HK-2 (cell line): ENCODE measurements at regions not wholly inside any gene's neighbourhood (a gene's known extent, or its start where the extent isn't known, plus 50 kb on each side); places are given as distances from the start of the nearest gene placed in this dataset.

ENCODE experiments used
- DNase-seq: peaks from one replicate; pipeline ENCODE4 v3.0.0-alpha.2; 2018; ENCODE audit not compliant: unreplicated experiment

DNA sequence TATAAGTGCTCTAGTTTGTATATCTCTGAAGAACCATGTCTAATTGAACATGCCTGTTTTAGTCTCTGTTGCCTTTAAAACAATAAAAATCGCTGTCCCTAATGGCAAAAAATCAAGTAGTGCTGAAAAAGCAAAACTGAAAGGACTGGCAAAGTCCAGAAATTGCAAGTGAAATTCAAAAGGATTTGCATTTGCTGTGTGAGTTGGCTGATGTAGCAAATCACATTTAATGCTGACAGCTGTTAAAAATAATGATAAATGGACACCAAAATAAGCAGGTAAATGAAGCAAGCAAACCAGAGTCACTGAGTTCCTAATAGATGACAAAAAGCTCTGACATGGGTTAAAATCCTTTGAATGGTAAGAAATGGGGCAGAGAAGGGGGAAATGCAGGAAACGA lies 874.1 kb downstream of the GRM8 start:
- DNase-seq, result no peak

DNA sequence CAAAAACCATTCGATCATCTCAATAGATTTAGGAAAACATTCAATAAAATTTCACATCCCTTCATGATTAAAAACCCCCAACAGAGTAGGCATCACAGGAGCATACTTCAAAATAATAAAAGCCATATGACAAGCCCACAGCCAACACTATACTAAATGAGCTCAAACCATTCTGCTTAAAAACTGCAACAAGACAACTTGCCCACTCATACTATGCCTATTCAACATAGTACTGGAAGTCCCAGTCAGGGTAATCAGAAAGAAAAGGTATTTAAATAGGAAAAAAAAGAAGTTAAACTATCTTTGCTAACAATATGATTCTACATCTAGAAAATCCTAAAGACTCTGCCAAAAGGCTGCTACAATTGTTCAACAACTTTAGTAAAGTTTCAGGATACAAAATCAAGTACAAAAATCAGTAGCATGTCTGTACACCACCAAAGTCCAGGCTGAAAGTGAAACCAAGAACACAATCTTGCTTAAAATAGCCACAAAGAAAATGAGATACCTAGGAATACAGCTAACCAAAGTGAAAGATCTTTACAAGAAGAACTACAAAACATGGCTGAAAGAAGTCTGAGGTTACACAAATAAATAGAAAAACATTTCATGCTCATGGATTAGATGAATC lies 882.6 kb downstream of the GRM8 start:
- no peak for DNase-seq

GRCh38 chr7:126362746-126363145 lies 890.0 kb downstream of the GRM8 start:
- DNase-seq, result no peak

DNA sequence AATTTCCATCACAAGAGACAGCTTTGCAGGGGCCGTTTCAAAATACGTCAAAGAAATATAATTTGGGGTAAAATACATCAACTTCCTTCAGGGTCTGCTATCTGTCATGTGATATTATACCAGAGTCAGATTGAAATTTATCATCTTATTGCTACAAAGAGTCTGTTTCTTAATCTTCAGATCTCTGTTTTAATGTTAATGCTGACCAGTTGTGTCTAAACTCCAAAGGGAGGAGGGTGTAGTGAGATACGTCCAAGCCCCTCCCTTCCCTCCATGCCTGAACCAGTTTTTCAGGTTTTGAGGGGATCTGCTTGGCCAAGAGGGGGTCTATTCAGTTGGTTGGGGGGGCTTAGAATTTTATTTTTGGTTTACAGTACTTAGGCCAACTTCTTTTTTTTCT lies 891.6 kb downstream of the GRM8 start:
- no peak for DNase-seq

GRCh38 chr7:126339813-126340212 lies 912.9 kb downstream of the GRM8 start:
- no peak for DNase-seq

- no peak for DNase-seq
Measured at GRCh38 chr7:126305671-126306070, 947.1 kb downstream of the GRM8 start.

- no peak for DNase-seq
Measured at GRCh38 chr7:126303926-126304325, 948.8 kb downstream of the GRM8 start.

DNA sequence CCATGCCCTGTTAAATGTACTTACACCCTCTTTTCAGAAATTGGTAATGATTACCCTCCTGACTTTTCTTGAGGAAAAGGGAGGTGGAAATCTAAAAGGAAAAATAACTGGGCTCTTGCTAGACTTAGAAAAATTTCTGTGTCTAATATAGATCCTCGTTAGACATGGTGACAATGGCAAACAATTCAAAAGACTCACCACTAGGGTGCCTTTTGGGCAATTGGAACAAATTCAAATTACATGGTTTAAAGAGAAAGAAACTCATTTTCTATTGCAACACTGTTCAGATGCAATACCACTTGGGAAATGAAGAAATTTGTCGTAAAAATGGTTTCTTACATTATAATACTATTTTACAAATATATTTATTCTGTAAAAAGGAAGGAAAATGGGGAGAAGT lies 950.1 kb downstream of the GRM8 start:
- DNase-seq, result no peak

DNA sequence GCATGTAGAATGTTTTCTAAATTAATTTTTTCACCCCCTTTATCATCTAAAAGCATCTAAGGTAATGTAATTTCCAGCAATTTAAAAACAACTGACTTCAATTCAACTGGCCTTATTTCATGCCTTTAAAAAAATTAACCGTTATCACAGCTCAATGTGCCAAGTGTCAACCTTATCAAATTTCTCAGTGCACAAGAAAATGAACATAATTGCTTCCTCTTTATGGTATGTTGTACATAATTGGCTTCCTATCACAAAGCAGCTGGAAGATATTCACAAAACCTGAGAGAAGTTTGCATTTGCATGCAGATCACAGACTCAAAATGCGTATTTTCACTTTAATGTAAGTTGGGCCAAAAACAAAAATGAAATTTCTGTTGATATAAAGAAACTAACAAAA lies 966.4 kb downstream of the GRM8 start:
- DNase-seq, result no peak

GRCh38 chr7:126236261-126236660 lies 1016.5 kb downstream of the GRM8 start:
- DNase-seq, result no peak

- no peak for DNase-seq
Measured at GRCh38 chr7:126228356-126229061, 1024.2 kb downstream of the GRM8 start.

DNA sequence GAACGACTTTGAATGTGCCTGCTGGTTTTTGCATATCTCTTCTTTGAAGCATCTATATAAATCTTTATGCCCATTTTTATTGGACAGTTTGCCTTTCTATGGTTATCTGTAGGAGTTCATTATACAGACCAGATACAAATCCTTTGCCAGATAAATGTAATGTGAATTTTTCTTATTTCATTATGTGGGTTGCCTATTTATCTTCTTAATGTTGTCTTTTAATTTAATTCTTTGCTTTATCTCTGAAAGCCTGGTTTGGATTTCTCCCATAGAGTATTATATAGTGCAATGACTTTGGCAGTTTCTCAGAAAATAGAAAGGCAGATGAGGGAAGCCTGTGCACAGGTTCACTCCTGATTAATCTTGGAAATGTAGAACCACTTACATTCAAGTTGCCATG lies 1025.1 kb downstream of the GRM8 start:
- no peak for DNase-seq

GRCh38 chr7:126227055-126227454 lies 1025.7 kb downstream of the GRM8 start:
- no peak for DNase-seq

- DNase-seq, result no peak
Measured at GRCh38 chr7:126223729-126224128, 1029.0 kb downstream of the GRM8 start.

GRCh38 chr7:126222782-126223181 lies 1030.0 kb downstream of the GRM8 start:
- no peak for DNase-seq

DNA sequence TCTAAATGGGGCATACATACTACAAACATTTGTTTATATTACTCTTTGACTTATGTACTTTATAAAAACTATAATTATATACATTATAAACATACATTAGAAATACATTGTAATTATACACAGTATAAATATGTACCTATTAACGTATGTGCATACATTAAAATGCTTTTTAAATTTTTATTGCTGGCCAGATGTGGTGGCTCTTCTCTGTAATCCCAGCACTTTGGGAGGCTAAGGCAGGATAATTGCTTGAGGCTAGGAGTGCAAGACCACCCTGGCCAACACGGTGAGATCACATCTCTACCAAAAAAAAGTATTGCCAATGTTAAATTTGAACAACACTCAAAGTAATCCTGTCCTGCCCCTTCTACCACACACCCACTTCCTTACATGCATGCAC lies 1037.0 kb downstream of the GRM8 start:
- no peak for DNase-seq

DNA sequence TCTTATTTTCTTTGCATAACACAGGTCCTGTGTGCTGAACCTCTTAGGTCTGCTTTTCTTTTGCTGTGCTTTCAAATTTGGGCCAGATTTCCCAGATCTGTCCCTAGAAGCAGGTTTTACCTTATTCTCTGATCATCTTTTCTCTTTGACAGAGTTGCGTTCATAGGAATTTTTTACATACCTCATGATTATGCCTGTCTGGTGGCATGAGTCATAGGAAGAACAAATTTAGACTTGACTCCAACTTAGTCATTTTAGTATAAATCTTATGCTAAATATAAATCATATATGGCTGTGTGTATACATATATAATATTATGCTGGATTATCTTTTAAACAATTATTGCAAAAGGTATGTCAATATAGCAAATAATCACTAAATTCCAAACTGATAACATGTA lies 1038.9 kb downstream of the GRM8 start:
- no peak for DNase-seq

DNA sequence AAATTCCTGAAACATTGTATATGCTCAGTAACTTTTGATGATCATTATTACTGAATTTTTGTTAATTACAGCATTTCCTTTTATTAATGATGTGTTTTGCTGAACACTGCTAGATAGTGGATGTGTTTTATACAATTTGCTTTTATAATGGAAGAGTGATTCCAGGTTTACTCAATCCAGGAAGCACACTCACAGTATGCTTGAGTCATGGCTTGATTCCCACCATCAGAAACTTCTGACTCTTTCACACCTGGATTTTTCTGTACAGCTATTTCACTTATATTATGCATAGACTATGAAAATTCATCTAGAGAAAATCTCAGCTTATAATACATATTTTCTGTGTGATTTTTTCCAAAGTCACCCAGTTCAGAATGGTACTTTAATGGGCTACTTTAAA lies 1040.9 kb downstream of the GRM8 start:
- no peak for DNase-seq

GRCh38 chr7:126210707-126211106 lies 1042.0 kb downstream of the GRM8 start:
- DNase-seq, result no peak

- no peak for DNase-seq
Measured at GRCh38 chr7:126203185-126203584, 1049.6 kb downstream of the GRM8 start.

DNA sequence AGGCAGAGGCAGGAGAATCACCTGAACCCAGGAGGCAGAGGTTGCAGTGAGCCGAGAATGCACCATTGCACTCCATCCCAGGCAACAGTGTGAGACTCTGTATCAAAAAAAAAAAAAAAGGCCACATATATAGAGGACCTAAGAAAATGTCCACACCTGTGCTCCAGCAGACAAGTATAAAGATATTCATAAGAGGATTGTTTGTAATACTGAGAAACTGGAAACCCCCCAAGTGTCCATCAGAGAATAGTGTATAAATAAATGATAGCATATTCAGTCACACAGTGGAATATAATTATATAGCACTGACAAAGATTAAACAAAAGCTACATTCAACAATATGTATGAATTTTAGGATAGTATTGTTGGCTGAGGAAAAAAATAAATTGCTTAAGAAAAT lies 1050.6 kb downstream of the GRM8 start:
- no peak for DNase-seq

GRCh38 chr7:126185959-126186580 lies 1066.7 kb downstream of the GRM8 start:
- no peak for DNase-seq

GRCh38 chr7:126179916-126180315 lies 1072.8 kb downstream of the GRM8 start:
- no peak for DNase-seq
